SK-N-SH treated with all-trans-retinoic acid at 6 μM for 48 hours (cell line): ENCODE measurements at regions not wholly inside any gene's neighbourhood (a gene's known extent, or its start where the extent isn't known, plus 50 kb on each side); places are given as distances from the start of the nearest gene placed in this dataset.

Source experiments
- CSDC2 ChIP-seq: fragments of 250-450 bp; sonication (Bioruptor Pico); IDR thresholded peaks from 2 replicates; pipeline ENCODE4 v1.5.0; 2020; ENCODE audit warnings: mild to moderate bottlenecking, moderate library complexity
- ESRRG ChIP-seq: fragments of 250-450 bp; sonication (Bioruptor Pico); IDR thresholded peaks from 2 replicates; pipeline ENCODE4 v1.6.1; 2021; ENCODE audit warnings: mild to moderate bottlenecking
- PPARA ChIP-seq: fragments of 250-450 bp; sonication (Bioruptor Pico); IDR thresholded peaks from 2 replicates; pipeline ENCODE4 v1.5.0; 2020; ENCODE audit warnings: mild to moderate bottlenecking, borderline replicate concordance
- SNAI2 ChIP-seq: fragments of 250-450 bp; sonication (Bioruptor Pico); IDR thresholded peaks from 2 replicates; pipeline ENCODE4 v1.5.0; 2020; ENCODE audit warnings: mild to moderate bottlenecking, moderate library complexity
- ZC3H10 ChIP-seq: fragments of 250-450 bp; sonication (Bioruptor Pico); IDR thresholded peaks from 2 replicates; pipeline ENCODE4 v1.5.1; 2021; ENCODE audit warnings: mild to moderate bottlenecking, moderate library complexity
- ZFP3 ChIP-seq: fragments of 250-450 bp; sonication (Bioruptor Pico); IDR thresholded peaks from 2 replicates; pipeline ENCODE4 v1.5.0; 2020; ENCODE audit warnings: mild to moderate bottlenecking, moderate library complexity
- ZNF70 ChIP-seq: fragments of 450-650 bp; formaldehyde crosslinking; IDR thresholded peaks from 2 replicates; pipeline ENCODE4 v1.5.0; 2020; ENCODE audit warnings: mild to moderate bottlenecking, moderate library complexity
- TF ChIP-seq, protein P1 (sequence below): fragments of 250-450 bp; sonication (Bioruptor Pico); IDR thresholded peaks from 2 replicates; pipeline ENCODE4 v1.8.0; 2021; ENCODE audit warnings: low read depth, mild to moderate bottlenecking, moderate library complexity, borderline replicate concordance
- TF ChIP-seq, protein P2 (sequence below): fragments of 250-450 bp; sonication (Bioruptor Pico); IDR thresholded peaks from 2 replicates; pipeline ENCODE4 v1.5.1; 2020; ENCODE audit warnings: low read depth, mild to moderate bottlenecking, moderate library complexity
- TF ChIP-seq, protein P3 (sequence below): fragments of 250-450 bp; sonication (Bioruptor Pico); IDR thresholded peaks from 2 replicates; pipeline ENCODE4 v1.8.0; 2020; ENCODE audit warnings: mild to moderate bottlenecking, moderate library complexity, borderline replicate concordance

DNA sequence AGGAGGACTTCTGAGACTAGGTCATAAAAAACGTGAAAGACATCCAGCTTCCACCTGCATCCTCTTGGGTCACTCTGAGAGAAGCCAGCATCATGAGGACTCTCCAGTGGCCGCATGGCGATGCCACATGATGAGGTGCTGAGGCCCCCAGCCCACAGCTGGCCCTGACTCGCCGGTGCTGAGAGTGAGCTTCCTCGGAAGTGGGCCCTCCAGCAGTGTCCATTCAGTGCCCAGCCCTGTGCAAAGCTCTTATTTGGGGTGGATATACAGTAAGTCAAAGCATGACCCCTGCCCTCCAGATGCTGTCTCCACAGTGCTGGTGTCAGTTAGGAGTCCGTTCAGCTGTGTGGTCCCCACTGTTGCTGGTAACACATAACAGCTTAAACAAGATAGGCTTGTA is 93.6 kb upstream of the CHST15 start:
- TF ChIP-seq CSDC2 (CRISPR knock-in tag): no peak
- TF ChIP-seq ZFP3 (CRISPR knock-in tag): no peak
- TF ChIP-seq, protein P1, sequence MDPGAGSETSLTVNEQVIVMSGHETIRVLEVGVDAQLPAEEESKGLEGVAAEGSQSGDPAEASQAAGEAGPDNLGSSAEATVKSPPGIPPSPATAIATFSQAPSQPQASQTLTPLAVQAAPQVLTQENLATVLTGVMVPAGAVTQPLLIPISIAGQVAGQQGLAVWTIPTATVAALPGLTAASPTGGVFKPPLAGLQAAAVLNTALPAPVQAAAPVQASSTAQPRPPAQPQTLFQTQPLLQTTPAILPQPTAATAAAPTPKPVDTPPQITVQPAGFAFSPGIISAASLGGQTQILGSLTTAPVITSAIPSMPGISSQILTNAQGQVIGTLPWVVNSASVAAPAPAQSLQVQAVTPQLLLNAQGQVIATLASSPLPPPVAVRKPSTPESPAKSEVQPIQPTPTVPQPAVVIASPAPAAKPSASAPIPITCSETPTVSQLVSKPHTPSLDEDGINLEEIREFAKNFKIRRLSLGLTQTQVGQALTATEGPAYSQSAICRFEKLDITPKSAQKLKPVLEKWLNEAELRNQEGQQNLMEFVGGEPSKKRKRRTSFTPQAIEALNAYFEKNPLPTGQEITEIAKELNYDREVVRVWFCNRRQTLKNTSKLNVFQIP (CRISPR knock-in tag): no peak
- TF ChIP-seq PPARA (CRISPR knock-in tag): no peak
- TF ChIP-seq ZNF70: no peak
- no peak for TF ChIP-seq SNAI2 (CRISPR knock-in tag)
- TF ChIP-seq ZC3H10 (CRISPR knock-in tag): no peak
- TF ChIP-seq, protein P2, sequence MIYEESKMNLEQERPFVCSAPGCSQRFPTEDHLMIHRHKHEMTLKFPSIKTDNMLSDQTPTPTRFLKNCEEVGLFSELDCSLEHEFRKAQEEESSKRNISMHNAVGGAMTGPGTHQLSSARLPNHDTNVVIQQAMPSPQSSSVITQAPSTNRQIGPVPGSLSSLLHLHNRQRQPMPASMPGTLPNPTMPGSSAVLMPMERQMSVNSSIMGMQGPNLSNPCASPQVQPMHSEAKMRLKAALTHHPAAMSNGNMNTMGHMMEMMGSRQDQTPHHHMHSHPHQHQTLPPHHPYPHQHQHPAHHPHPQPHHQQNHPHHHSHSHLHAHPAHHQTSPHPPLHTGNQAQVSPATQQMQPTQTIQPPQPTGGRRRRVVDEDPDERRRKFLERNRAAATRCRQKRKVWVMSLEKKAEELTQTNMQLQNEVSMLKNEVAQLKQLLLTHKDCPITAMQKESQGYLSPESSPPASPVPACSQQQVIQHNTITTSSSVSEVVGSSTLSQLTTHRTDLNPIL: no peak
- no peak for TF ChIP-seq ESRRG (CRISPR knock-in tag)
- TF ChIP-seq, protein P3, sequence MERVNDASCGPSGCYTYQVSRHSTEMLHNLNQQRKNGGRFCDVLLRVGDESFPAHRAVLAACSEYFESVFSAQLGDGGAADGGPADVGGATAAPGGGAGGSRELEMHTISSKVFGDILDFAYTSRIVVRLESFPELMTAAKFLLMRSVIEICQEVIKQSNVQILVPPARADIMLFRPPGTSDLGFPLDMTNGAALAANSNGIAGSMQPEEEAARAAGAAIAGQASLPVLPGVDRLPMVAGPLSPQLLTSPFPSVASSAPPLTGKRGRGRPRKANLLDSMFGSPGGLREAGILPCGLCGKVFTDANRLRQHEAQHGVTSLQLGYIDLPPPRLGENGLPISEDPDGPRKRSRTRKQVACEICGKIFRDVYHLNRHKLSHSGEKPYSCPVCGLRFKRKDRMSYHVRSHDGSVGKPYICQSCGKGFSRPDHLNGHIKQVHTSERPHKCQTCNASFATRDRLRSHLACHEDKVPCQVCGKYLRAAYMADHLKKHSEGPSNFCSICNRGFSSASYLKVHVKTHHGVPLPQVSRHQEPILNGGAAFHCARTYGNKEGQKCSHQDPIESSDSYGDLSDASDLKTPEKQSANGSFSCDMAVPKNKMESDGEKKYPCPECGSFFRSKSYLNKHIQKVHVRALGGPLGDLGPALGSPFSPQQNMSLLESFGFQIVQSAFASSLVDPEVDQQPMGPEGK (CRISPR knock-in tag): no peak
